ENCODE measurements at regions not wholly inside any gene's neighbourhood (a gene's known extent, or its start where the extent isn't known, plus 50 kb on each side); places are given as distances from the start of the nearest gene placed in this dataset.

DNA sequence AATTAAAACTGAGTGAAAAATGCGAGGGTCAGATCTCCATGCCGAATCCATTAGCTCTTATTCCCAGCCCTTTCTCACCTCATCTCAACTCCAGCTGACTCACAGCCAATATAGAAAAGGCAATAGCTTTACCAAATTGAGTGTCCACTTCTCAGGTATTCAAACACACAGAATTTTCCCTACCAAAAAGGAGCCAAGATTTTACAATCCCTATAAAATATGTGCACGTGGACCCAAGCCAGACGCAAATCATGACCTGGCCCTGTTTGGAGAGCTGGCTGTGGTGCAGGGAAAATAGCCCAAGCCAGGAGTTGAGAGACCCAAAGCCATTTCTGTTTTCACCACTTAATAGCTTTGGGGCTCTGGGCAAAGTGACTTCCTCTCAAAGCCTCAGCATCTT lies 379.7 kb upstream of the AUTS2 start:
- intact Hi-C loops (cut with DNase I) = no loop called here
- H3K4me1 ChIP-seq = peaks cover 0 to 16% (median 11%) of the 10 kb centered on the region in 4 donors
- TF ChIP-seq POLR2A (IDR thresholded peaks at IDR 0.05; ENCODE audit: low read depth) = no peak
- TF ChIP-seq POLR2AphosphoS5 (IDR thresholded peaks at IDR 0.05) = no peak
- TF ChIP-seq, protein P1, sequence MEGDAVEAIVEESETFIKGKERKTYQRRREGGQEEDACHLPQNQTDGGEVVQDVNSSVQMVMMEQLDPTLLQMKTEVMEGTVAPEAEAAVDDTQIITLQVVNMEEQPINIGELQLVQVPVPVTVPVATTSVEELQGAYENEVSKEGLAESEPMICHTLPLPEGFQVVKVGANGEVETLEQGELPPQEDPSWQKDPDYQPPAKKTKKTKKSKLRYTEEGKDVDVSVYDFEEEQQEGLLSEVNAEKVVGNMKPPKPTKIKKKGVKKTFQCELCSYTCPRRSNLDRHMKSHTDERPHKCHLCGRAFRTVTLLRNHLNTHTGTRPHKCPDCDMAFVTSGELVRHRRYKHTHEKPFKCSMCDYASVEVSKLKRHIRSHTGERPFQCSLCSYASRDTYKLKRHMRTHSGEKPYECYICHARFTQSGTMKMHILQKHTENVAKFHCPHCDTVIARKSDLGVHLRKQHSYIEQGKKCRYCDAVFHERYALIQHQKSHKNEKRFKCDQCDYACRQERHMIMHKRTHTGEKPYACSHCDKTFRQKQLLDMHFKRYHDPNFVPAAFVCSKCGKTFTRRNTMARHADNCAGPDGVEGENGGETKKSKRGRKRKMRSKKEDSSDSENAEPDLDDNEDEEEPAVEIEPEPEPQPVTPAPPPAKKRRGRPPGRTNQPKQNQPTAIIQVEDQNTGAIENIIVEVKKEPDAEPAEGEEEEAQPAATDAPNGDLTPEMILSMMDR (IDR thresholded peaks at IDR 0.05) = no peak
- TF ChIP-seq EP300 (IDR thresholded peaks at IDR 0.05) = no peak
- no peaks in the 10 kb centered on the region for H3K36me3 ChIP-seq
- no peak for DNase-seq (ENCODE audit: extremely low spot score)
- H3K4me3 ChIP-seq = no peak overlapping the region
- H3K27ac ChIP-seq (replicated peaks in 1 of 4) = no peak overlapping the region
- 38% methylated on average over 4 of the region's 4 CpGs for WGBS
- H3K9me3 ChIP-seq = no peaks in the 10 kb centered on the region
- H3K27me3 ChIP-seq = no peaks in the 10 kb centered on the region

DNA sequence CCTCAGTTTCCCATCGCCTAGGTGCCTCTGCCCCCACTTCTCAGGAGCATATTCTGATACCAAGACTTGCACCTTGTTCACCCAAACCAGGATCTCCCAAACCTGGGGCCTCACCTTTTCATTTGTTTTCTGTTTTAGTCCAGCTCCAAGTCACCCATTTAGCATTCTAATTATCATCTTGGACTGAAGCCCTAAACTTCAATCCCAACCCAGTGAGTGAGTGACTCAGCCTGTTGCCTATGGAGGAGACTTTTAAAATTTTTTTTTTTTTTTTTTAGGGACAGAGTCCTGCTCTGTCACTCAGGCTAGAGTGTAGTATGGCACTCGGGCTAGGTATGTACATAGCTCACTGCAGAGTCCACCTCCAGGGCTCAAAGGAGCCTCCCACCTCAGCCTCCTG lies 378.9 kb upstream of the AUTS2 start:
- Histone ChIP-seq H3K27me3 (no peaks in the 10 kb centered on the region), H3K27ac (replicated peaks in 1 of 4) (no peak overlapping the region), H3K9me3 (no peaks in the 10 kb centered on the region), H3K4me1 (peaks cover 0 to 16% (median 11%) of the 10 kb centered on the region in 4 donors), H3K36me3 (no peaks in the 10 kb centered on the region), H3K4me3 (no peak overlapping the region)
- no peak for DNase-seq (ENCODE audit: extremely low spot score)
- 73% methylated on average over 2 of the region's 2 CpGs for WGBS
- TF ChIP-seq POLR2AphosphoS5 (IDR thresholded peaks at IDR 0.05) (no peak), POLR2A (IDR thresholded peaks at IDR 0.05; ENCODE audit: low read depth) (no peak), EP300 (IDR thresholded peaks at IDR 0.05) (no peak)
- TF ChIP-seq, protein P1 (IDR thresholded peaks at IDR 0.05) = no peak
- intact Hi-C loops (cut with DNase I) = no loop called here

DNA sequence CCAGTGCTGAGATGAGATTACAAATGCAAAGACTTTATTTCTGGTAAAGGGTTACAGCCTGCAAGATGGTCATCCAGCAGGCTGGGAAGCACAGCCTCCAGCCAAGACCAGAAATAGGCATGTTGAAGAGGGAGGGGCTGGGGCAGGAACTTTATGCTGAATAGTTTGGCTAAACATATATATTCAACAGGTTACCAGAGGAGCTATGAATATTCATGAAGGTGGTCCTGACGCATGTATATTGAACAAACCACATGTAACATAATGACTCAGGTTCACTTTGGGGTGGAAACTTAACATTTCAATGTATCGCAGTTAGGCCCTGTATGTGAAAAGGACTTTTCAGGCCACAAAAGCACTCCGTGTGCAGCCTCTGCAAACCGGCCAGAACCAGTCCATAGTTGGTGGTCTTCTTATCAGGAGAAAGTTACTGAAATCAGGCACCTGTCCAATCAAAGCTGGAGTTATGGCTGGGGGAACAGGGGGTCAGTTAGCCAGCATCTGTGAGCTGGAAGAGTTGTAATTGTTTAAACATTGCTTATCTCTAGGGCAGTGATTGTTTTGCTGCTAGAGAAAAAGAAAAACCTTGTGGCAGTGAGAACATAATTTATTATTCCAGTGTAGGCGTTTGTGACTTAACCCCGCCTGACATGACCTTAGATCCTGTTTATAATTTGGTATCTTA lies 372.9 kb upstream of the AUTS2 start:
- H3K4me1 ChIP-seq = no peaks in the 10 kb centered on the region
- TF ChIP-seq POLR2AphosphoS5 (IDR thresholded peaks at IDR 0.05) (no peak), EP300 (IDR thresholded peaks at IDR 0.05) (no peak), POLR2A (IDR thresholded peaks at IDR 0.05; ENCODE audit: low read depth) (no peak)
- TF ChIP-seq, protein P1 (IDR thresholded peaks at IDR 0.05) = no peak
- H3K27me3 ChIP-seq = no peaks in the 10 kb centered on the region
- no peaks in the 10 kb centered on the region for H3K9me3 ChIP-seq
- DNase-seq (ENCODE audit: extremely low spot score) = no peak
- H3K27ac ChIP-seq (replicated peaks in 1 of 4) = no peak overlapping the region
- no peaks in the 10 kb centered on the region for H3K36me3 ChIP-seq
- WGBS = 66% methylated on average over 6 of the region's 6 CpGs
- intact Hi-C loops (cut with DNase I) = no loop called here
- no peak overlapping the region for H3K4me3 ChIP-seq

DNA sequence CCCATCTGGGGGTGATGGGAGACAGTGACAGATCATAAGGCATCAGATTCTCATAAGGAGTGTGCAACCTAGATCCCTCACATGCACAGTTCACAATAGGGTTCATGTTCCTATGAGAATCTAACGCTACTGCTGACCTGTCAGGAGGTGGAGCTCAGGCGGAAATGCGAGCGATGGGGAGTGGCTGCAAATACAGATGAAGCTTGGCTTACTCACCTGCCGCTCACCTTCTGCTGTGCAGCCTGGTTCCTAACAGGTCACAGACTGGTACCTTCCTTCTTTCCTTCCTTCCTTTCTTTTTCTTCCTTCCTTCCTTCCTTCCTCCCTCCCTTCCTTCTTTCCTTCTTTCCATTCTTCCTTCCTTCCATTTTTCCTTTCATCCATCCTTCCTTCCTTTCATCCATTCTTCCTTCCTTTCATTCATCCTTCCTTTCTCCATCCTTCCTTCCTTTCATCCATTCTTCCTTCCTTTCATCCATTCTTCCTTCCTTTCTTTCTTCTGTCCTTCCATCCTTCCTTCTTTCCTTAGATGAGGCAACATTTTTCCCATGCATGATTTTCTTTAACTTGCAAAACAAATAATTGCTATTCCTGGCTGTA lies 370.0 kb upstream of the AUTS2 start:
- Histone ChIP-seq H3K27ac (replicated peaks in 1 of 4) (no peak overlapping the region), H3K4me1 (no peaks in the 10 kb centered on the region), H3K9me3 (no peaks in the 10 kb centered on the region), H3K36me3 (no peaks in the 10 kb centered on the region), H3K27me3 (no peaks in the 10 kb centered on the region), H3K4me3 (no peak overlapping the region)
- TF ChIP-seq EP300 (IDR thresholded peaks at IDR 0.05) (no peak), POLR2AphosphoS5 (IDR thresholded peaks at IDR 0.05) (no peak), POLR2A (IDR thresholded peaks at IDR 0.05; ENCODE audit: low read depth) (no peak)
- TF ChIP-seq, protein P1 (IDR thresholded peaks at IDR 0.05) = no peak
- DNase-seq (ENCODE audit: extremely low spot score) = no peak
- intact Hi-C loops (cut with DNase I) = no loop called here
- WGBS = 94% methylated on average over 5 of the region's 5 CpGs

Data from esophagus muscularis mucosa (tissue), 4 donors.